Natural killer cell (primary cell): ENCODE measurements at regions not wholly inside any gene's neighbourhood (a gene's known extent, or its start where the extent isn't known, plus 50 kb on each side); places are given as distances from the start of the nearest gene placed in this dataset.

Source experiments
- ATAC-seq, 3 donors: fragments of 150-1000 bp in 2 of 3; fragments of 200-7000 bp in 1 of 3; cut with Tn5 transposase; 1 replicate in 1 of 3; 2 replicates in 2 of 3; pipeline ENCODE4 v1.10.0; 2021; ENCODE audit warnings: mild to moderate bottlenecking in 2 of 3, moderate library complexity in 2 of 3
- DNase-seq, 2 donors: peaks; one replicate each; pipeline versions ENCODE4 v3.0.0 to v3.0.0-alpha.2; 2013 to 2021; ENCODE audit warnings: mixed read lengths in 1 of 2
- H3K27ac ChIP-seq: one replicate; pipeline ENCODE4 v1.5.1; 2013; ENCODE audit warnings: mild to moderate bottlenecking, low read length
- H3K27me3 ChIP-seq: one replicate; pipeline ENCODE4 v1.6.1; 2013; ENCODE audit warnings: low read length; ENCODE audit not compliant: control insufficient read depth, insufficient read depth
- H3K36me3 ChIP-seq: one replicate; pipeline ENCODE4 v1.6.1; 2013; ENCODE audit warnings: low read length; ENCODE audit not compliant: control insufficient read depth, insufficient read depth
- H3K4me1 ChIP-seq: one replicate; pipeline ENCODE4 v1.6.1; 2013; ENCODE audit warnings: low read length; ENCODE audit not compliant: control insufficient read depth, insufficient read depth
- H3K4me3 ChIP-seq: one replicate; pipeline ENCODE4 v1.5.1; 2013; ENCODE audit warnings: low read length
- H3K9me3 ChIP-seq: one replicate; pipeline ENCODE4 v1.6.1; 2013; ENCODE audit warnings: low read length; ENCODE audit not compliant: control insufficient read depth, insufficient read depth
- H3K27ac Mint-ChIP-seq, 2 donors: one replicate each; pipeline ENCODE4 v1.8.0; 2022; ENCODE audit warnings: mild to moderate bottlenecking in 2 of 2, mixed read lengths in 2 of 2, moderate library complexity in 1 of 2
- H3K27me3 Mint-ChIP-seq, 2 donors: one replicate each; pipeline ENCODE4 v1.8.0; 2022; ENCODE audit warnings: low read depth in 2 of 2, mixed read lengths in 2 of 2
- H3K36me3 Mint-ChIP-seq: one replicate; pipeline ENCODE4 v1.8.0; 2022; ENCODE audit warnings: mixed read lengths
- H3K4me1 Mint-ChIP-seq, 2 donors: one replicate each; pipeline ENCODE4 v1.8.0; 2022; ENCODE audit warnings: mixed read lengths in 2 of 2
- H3K4me3 Mint-ChIP-seq: one replicate; pipeline ENCODE4 v1.8.0; 2022; ENCODE audit warnings: mild to moderate bottlenecking, moderate library complexity, mixed read lengths
- H3K9me3 Mint-ChIP-seq, 2 donors: one replicate each; pipeline ENCODE4 v1.8.0; 2022; ENCODE audit warnings: mixed read lengths in 2 of 2
- WGBS: methylation state at CpG from one replicate; pipeline ENCODE4 v1.1.7; 2013; ENCODE audit warnings: missing lambda C conversion rate; ENCODE audit not compliant: insufficient coverage; 5-methylcytosine and 5-hydroxymethylcytosine counted together
- intact Hi-C: fragments of 100-400 bp; cut with micrococcal nuclease; formaldehyde crosslinking; loops from one replicate; pipeline ENCODE4 v1.14.2; 2022
- TF ChIP-seq, protein P1 (sequence below): fragments of 200-600 bp; IDR thresholded peaks from one replicate; pipeline ENCODE4 v1.8.0; 2022; ENCODE audit warnings: antibody characterized with exemption

DNA sequence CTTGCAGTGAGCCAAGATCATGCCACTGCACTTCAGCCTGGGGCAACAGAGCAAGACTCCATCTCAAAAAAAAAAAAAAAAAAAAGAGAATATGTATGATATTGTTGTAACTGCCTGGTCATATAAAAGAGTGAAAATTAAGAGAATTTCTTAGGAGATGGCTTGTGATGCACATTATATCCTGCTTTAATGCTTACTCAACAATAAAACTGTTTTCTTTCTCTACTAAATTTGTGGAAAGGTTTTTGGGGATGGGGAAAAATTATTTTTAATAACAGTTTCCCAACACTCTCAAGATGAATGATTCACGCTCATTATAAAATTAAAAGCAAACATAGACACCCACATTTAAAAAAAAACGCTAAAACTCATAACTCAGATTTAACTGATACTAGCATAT, 1163.0 kb downstream of the SI start:
- Histone ChIP-seq H3K4me3 (no peak overlapping the region), H3K9me3 (peaks cover 6% of the 10 kb centered on the region), H3K4me1 (no peaks in the 10 kb centered on the region), H3K27ac (no peak overlapping the region), H3K36me3 (no peaks in the 10 kb centered on the region), H3K27me3 (no peaks in the 10 kb centered on the region)
- no peak for ATAC-seq
- no CpG with 5 or more reads among the region's 2 CpGs for WGBS
- Mint-ChIP-seq H3K4me1 (no peaks in the 10 kb centered on the region), H3K4me3 (no peak overlapping the region), H3K27ac (no peak overlapping the region), H3K9me3 (no peaks in the 10 kb centered on the region), H3K36me3 (no peaks in the 10 kb centered on the region), H3K27me3 (no peaks in the 10 kb centered on the region)
- intact Hi-C loops: no loop called here
- TF ChIP-seq, protein P1, sequence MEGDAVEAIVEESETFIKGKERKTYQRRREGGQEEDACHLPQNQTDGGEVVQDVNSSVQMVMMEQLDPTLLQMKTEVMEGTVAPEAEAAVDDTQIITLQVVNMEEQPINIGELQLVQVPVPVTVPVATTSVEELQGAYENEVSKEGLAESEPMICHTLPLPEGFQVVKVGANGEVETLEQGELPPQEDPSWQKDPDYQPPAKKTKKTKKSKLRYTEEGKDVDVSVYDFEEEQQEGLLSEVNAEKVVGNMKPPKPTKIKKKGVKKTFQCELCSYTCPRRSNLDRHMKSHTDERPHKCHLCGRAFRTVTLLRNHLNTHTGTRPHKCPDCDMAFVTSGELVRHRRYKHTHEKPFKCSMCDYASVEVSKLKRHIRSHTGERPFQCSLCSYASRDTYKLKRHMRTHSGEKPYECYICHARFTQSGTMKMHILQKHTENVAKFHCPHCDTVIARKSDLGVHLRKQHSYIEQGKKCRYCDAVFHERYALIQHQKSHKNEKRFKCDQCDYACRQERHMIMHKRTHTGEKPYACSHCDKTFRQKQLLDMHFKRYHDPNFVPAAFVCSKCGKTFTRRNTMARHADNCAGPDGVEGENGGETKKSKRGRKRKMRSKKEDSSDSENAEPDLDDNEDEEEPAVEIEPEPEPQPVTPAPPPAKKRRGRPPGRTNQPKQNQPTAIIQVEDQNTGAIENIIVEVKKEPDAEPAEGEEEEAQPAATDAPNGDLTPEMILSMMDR: no peak
- no peak for DNase-seq

DNA sequence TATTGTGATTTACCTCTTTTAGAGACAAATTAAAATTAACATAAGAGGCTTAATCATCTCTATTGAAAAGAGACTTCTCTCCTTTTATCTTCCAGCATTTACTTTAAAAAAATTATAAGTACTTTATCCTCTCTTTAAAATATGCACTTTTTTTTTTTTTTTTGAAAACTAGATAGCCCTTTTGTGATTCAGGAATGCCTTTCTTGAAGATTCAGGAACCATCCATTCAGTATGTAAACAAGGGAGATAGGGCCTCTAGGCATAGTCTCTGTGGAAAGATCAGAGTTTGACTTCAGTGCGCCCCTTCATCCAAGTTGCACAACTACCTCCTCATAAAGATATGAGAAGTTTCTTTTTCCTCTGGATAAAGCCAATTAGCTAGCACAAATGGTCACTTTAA, 1163.7 kb downstream of the SI start:
- Mint-ChIP-seq H3K4me1 (no peaks in the 10 kb centered on the region), H3K36me3 (no peaks in the 10 kb centered on the region), H3K27ac (no peak overlapping the region), H3K9me3 (no peaks in the 10 kb centered on the region), H3K4me3 (no peak overlapping the region), H3K27me3 (no peaks in the 10 kb centered on the region)
- DNase-seq (no peak), ATAC-seq (no peak)
- Histone ChIP-seq H3K4me1 (no peaks in the 10 kb centered on the region), H3K27ac (no peak overlapping the region), H3K4me3 (no peak overlapping the region), H3K27me3 (no peaks in the 10 kb centered on the region), H3K36me3 (no peaks in the 10 kb centered on the region), H3K9me3 (peaks cover 4% of the 10 kb centered on the region)
- no CpG with 5 or more reads among the region's 1 CpG for WGBS
- TF ChIP-seq, protein P1: no peak
- intact Hi-C loops: no loop called here

DNA sequence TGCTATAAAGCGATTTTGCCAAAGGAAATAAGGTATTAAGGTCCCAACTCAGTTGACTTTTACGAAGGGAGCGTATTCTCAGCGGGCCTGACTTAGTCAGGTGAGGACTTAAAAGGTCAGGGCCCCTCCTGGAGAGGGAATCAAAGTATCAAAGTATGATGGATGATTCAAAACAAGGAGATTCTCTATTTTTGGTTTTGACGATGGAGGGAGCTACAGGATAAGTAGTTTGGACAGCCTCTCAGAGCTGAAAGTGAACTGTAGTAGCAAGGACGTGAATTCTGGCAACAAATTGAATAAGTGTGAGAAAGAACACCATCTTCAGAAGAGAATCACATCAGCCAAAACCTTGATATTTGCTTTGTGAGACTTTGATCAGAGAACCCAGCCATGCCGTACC, 1186.5 kb downstream of the SI start:
- no peak overlapping the region for H3K27ac Mint-ChIP-seq
- H3K36me3 Mint-ChIP-seq: no peaks in the 10 kb centered on the region
- no peak overlapping the region for H3K4me3 Mint-ChIP-seq
- WGBS: 84% methylated on average over 7 of the region's 7 CpGs
- DNase-seq (no peak), ATAC-seq (no peak)
- no peaks in the 10 kb centered on the region for H3K4me1 ChIP-seq
- no peaks in the 10 kb centered on the region for H3K27me3 ChIP-seq
- H3K9me3 Mint-ChIP-seq: peaks cover 11 to 17% of the 10 kb centered on the region in 2 donors
- intact Hi-C loops: no loop called here
- H3K36me3 ChIP-seq: no peaks in the 10 kb centered on the region
- H3K9me3 ChIP-seq: peaks cover 3% of the 10 kb centered on the region
- H3K4me3 ChIP-seq: no peak overlapping the region
- H3K27ac ChIP-seq: no peak overlapping the region
- no peaks in the 10 kb centered on the region for H3K27me3 Mint-ChIP-seq
- TF ChIP-seq, protein P1: no peak
- no peaks in the 10 kb centered on the region for H3K4me1 Mint-ChIP-seq

DNA sequence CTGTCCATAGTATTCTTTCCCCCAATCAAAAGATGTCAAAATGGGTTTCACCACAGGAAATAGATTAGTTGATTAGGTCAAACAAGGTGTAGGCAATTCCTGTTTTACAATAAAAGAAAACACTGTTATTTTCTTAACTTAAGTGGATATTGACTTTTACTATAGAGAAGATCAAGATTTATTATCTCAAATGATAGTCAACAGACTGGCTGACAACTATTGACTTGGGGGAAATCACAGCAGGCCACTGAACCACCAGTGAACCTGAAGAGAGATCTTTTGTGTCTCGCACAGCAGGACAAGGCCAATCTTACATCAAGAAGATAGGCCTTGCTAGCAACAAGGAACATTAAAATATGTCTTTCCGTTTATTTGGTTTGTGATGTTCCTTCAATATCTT, 1187.6 kb downstream of the SI start:
- 95% methylated on average over 1 of the region's 2 CpGs for WGBS
- no peaks in the 10 kb centered on the region for H3K27me3 Mint-ChIP-seq
- H3K36me3 Mint-ChIP-seq: no peaks in the 10 kb centered on the region
- no peak overlapping the region for H3K27ac Mint-ChIP-seq
- Histone ChIP-seq H3K9me3 (peaks cover 3% of the 10 kb centered on the region), H3K27me3 (no peaks in the 10 kb centered on the region), H3K4me3 (no peak overlapping the region), H3K27ac (no peak overlapping the region), H3K4me1 (no peaks in the 10 kb centered on the region), H3K36me3 (no peaks in the 10 kb centered on the region)
- ATAC-seq: no peak
- TF ChIP-seq, protein P1: no peak
- no peak overlapping the region for H3K4me3 Mint-ChIP-seq
- DNase-seq: no peak
- peaks cover 5 to 12% of the 10 kb centered on the region in 2 donors for H3K9me3 Mint-ChIP-seq
- H3K4me1 Mint-ChIP-seq: no peaks in the 10 kb centered on the region
- intact Hi-C loops: no loop called here
